ENCODE measurements at regions not wholly inside any gene's neighbourhood (a gene's known extent, or its start where the extent isn't known, plus 50 kb on each side); places are given as distances from the start of the nearest gene placed in this dataset.

GRCh38 chr5:135107986-135108385 lies 74.0 kb upstream of the PITX1 start:
- Histone ChIP-seq H3K79me2 (ENCODE audit: insufficient read depth) (no peaks in the 10 kb centered on the region), H2AFZ (ENCODE audit: low read depth) (no peak overlapping the region), H3K36me3 (replicated peaks in 1 of 2; ENCODE audit: control insufficient read depth in 1 of 2, insufficient read depth in 2 of 2, low read length in 1 of 2) (no peaks in the 10 kb centered on the region), H3K4me1 (ENCODE audit: control insufficient read depth in 1 of 2, insufficient read depth in 2 of 2, low read depth in 1 of 2, low read length in 1 of 2) (no peaks in the 10 kb centered on the region; a peak in 1 of 4 replicates), H3K4me2 (no peak overlapping the region), H3K27ac (ENCODE audit: low read depth in 2 of 2, low read length in 1 of 2) (no peak overlapping the region), H4K20me1 (ENCODE audit: insufficient read depth) (no peaks in the 10 kb centered on the region), H3K27me3 (ENCODE audit: insufficient read depth) (peaks cover 11% of the 10 kb centered on the region; the same call in 1 of the 2 replicates), H3K9me3 (no peaks in the 10 kb centered on the region), H3F3A (replicated peaks; ENCODE audit: insufficient read depth) (no peaks in the 10 kb centered on the region), H3K4me3 (ENCODE audit: low read depth in 2 of 2, low read length in 1 of 2) (no peak overlapping the region), H3K9ac (no peak overlapping the region), H3K9me2 (no peaks in the 10 kb centered on the region)
- TF ChIP-seq POLR2AphosphoS5 (IDR thresholded peaks at IDR 0.05; ENCODE audit: low read depth, low read length) (no peak), EP300 (IDR thresholded peaks at IDR 0.05; ENCODE audit: borderline replicate concordance in 1 of 2, low read depth in 1 of 2, low read length in 1 of 2) (no peak), TEAD4 (IDR thresholded peaks at IDR 0.05; ENCODE audit: borderline replicate concordance, insufficient read depth) (no peak), FOXJ3 (CRISPR knock-in tag; IDR thresholded peaks at IDR 0.05) (no peak), GABPA (IDR thresholded peaks at IDR 0.05; ENCODE audit: low read depth) (no peak), REST (IDR thresholded peaks at IDR 0.05; ENCODE audit: low read depth, low read length) (no peak), RXRA (IDR thresholded peaks at IDR 0.05; ENCODE audit: borderline replicate concordance, low read depth) (no peak), SMC3 (IDR thresholded peaks at IDR 0.05; ENCODE audit: low read depth, low read length) (no peak), NRF1 (IDR thresholded peaks at IDR 0.05; ENCODE audit: low read depth, low read length) (no peak), ZBTB33 (IDR thresholded peaks at IDR 0.05; ENCODE audit: borderline replicate concordance, low read depth) (no peak), USF2 (IDR thresholded peaks at IDR 0.05; ENCODE audit: borderline replicate concordance, low read depth, low read length) (no peak), JUND (IDR thresholded peaks at IDR 0.05) (no peak), GATA2 (CRISPR knock-in tag; IDR thresholded peaks at IDR 0.05) (no peak), NFIC (IDR thresholded peaks at IDR 0.05; ENCODE audit: borderline replicate concordance) (no peak), ELF1 (IDR thresholded peaks at IDR 0.05) (no peak), RCOR1 (IDR thresholded peaks at IDR 0.05; ENCODE audit: low read length) (no peak), MEF2A (IDR thresholded peaks at IDR 0.05; ENCODE audit: borderline replicate concordance, low read depth) (no peak), IRF3 (IDR thresholded peaks at IDR 0.05; ENCODE audit: low read depth, low read length) (no peak)
- DNase-seq = no peak
- POLR2A ChIA-PET = no interaction called here
- no CpG with 5 or more reads among the region's 3 CpGs for WGBS (ENCODE audit: low lambda C conversion rate)
- CTCF ChIA-PET = no interaction called here
